ENCODE measurements at regions not wholly inside any gene's neighbourhood (a gene's known extent, or its start where the extent isn't known, plus 50 kb on each side); places are given as distances from the start of the nearest gene placed in this dataset.

GRCh38 chr16:52805559-52806168 lies 247.0 kb downstream of the CHD9NB start:
- H3K27me3 ChIP-seq (ENCODE audit: insufficient read depth, low read length), result no peaks in the 10 kb centered on the region
- no peak overlapping the region for H3K4me3 ChIP-seq (ENCODE audit: low read length in 2 of 2)
- DNase-seq, result no peak
- H3K27ac Mint-ChIP-seq, result no peak overlapping the region
- no peaks in the 10 kb centered on the region for H3K9me3 ChIP-seq (ENCODE audit: control insufficient read depth in 1 of 2, low read length in 2 of 2)
- intact Hi-C loops (cut with micrococcal nuclease), result no loop called here
- H3K4me1 ChIP-seq (ENCODE audit: insufficient read depth, low read length), result no peaks in the 10 kb centered on the region
- no peaks in the 10 kb centered on the region for H3K36me3 ChIP-seq (ENCODE audit: insufficient read depth, low read length)
- ChIA-PET POLR2A (ENCODE audit: partially characterized antibody) (no interaction called here), CTCF (ENCODE audit: partially characterized antibody) (no interaction called here)
- H3K4me3 Mint-ChIP-seq, result no peak overlapping the region
- H3K4me1 Mint-ChIP-seq, result no peaks in the 10 kb centered on the region
- no peaks in the 10 kb centered on the region for H3K36me3 Mint-ChIP-seq
- no peak overlapping the region for H3K27ac ChIP-seq (ENCODE audit: low read depth, low read length)
- peaks cover 0 to 8% (median 6%) of the 10 kb centered on the region in 8 donors for H3K9me3 Mint-ChIP-seq
- H3K27me3 Mint-ChIP-seq, result no peaks in the 10 kb centered on the region

GRCh38 chr16:52800432-52800831 lies 252.3 kb downstream of the CHD9NB start:
- Mint-ChIP-seq H3K27ac (no peak overlapping the region), H3K36me3 (no peaks in the 10 kb centered on the region), H3K27me3 (no peaks in the 10 kb centered on the region), H3K4me1 (no peaks in the 10 kb centered on the region), H3K9me3 (peaks cover 0 to 10% (median 5%) of the 10 kb centered on the region in 8 donors), H3K4me3 (no peak overlapping the region)
- Histone ChIP-seq H3K4me3 (ENCODE audit: low read length in 2 of 2) (no peak overlapping the region), H3K27ac (ENCODE audit: low read depth, low read length) (no peak overlapping the region), H3K27me3 (ENCODE audit: insufficient read depth, low read length) (no peaks in the 10 kb centered on the region), H3K9me3 (ENCODE audit: control insufficient read depth in 1 of 2, low read length in 2 of 2) (no peaks in the 10 kb centered on the region), H3K4me1 (ENCODE audit: insufficient read depth, low read length) (no peaks in the 10 kb centered on the region), H3K36me3 (ENCODE audit: insufficient read depth, low read length) (no peaks in the 10 kb centered on the region)
- intact Hi-C loops (cut with micrococcal nuclease), result no loop called here
- ChIA-PET CTCF (ENCODE audit: partially characterized antibody) (no interaction called here), POLR2A (ENCODE audit: partially characterized antibody) (no interaction called here)
- DNase-seq, result no peak

DNA sequence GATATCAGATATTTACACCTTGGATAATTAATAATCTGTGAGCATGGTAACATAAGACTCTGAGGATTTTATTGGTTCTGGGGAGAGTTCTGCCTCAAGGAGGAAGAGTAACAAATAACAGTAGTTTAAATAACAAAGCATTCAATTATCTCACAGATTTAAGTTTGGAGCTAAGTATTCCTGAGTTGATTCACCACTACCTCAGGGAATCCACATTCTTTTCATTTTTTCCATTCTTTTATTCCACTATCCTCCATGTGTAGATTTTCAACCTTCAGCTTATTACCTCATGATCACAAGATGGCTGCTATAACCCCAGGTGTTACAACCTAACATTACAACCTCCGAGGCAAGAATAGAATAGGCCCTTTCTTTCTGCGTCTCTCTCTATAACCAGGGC lies 252.2 kb upstream of the TOX3 start:
- no peaks in the 10 kb centered on the region for H3K27me3 Mint-ChIP-seq
- no peaks in the 10 kb centered on the region for H3K36me3 Mint-ChIP-seq
- CTCF ChIA-PET (ENCODE audit: partially characterized antibody), result no interaction called here
- no peak for DNase-seq
- H3K27ac Mint-ChIP-seq, result no peak overlapping the region
- no peak overlapping the region for H3K27ac ChIP-seq (ENCODE audit: low read depth, low read length)
- POLR2A ChIA-PET (ENCODE audit: partially characterized antibody), result no interaction called here
- H3K9me3 Mint-ChIP-seq, result peaks cover 0 to 6% (median under 1%) of the 10 kb centered on the region in 8 donors
- H3K27me3 ChIP-seq (ENCODE audit: insufficient read depth, low read length), result no peaks in the 10 kb centered on the region
- H3K9me3 ChIP-seq (ENCODE audit: control insufficient read depth in 1 of 2, low read length in 2 of 2), result no peaks in the 10 kb centered on the region
- no peak overlapping the region for H3K4me3 Mint-ChIP-seq
- no peaks in the 10 kb centered on the region for H3K36me3 ChIP-seq (ENCODE audit: insufficient read depth, low read length)
- no peaks in the 10 kb centered on the region for H3K4me1 ChIP-seq (ENCODE audit: insufficient read depth, low read length)
- H3K4me3 ChIP-seq (ENCODE audit: low read length in 2 of 2), result no peak overlapping the region
- H3K4me1 Mint-ChIP-seq, result no peaks in the 10 kb centered on the region
- intact Hi-C loops (cut with micrococcal nuclease), result no loop called here

DNA sequence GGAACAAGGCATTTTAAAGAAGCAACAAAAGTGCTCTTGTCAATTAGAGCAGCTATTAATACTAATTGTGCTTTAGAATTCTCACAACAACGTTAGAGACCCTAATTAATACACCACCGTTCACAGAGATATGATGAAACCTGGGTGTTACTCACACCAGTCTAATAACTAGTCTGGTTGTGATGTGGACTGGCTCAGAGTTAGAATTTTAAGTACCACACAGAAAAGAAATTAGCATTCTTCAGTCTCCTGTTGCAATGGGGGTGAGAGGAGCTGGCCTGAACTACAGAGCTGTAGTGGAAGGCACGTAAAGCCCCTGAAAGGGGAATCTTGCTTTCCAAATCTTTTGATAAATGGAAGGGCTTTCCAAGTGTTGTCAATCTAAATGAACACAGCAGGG lies 240.8 kb upstream of the TOX3 start:
- no peaks in the 10 kb centered on the region for H3K9me3 ChIP-seq (ENCODE audit: control insufficient read depth in 1 of 2, low read length in 2 of 2)
- ChIA-PET POLR2A (ENCODE audit: partially characterized antibody) (no interaction called here), CTCF (ENCODE audit: partially characterized antibody) (no interaction called here)
- intact Hi-C loops (cut with micrococcal nuclease), result no loop called here
- H3K4me1 ChIP-seq (ENCODE audit: insufficient read depth, low read length), result no peaks in the 10 kb centered on the region
- H3K27me3 ChIP-seq (ENCODE audit: insufficient read depth, low read length), result no peaks in the 10 kb centered on the region
- no peaks in the 10 kb centered on the region for H3K4me1 Mint-ChIP-seq
- H3K4me3 Mint-ChIP-seq, result no peak overlapping the region
- H3K4me3 ChIP-seq (ENCODE audit: low read length in 2 of 2), result no peak overlapping the region
- no peak for DNase-seq
- peaks cover 0 to 5% (median 0%) of the 10 kb centered on the region in 8 donors for H3K9me3 Mint-ChIP-seq
- H3K36me3 Mint-ChIP-seq, result no peaks in the 10 kb centered on the region
- H3K27me3 Mint-ChIP-seq, result no peaks in the 10 kb centered on the region
- H3K27ac Mint-ChIP-seq, result no peak overlapping the region
- H3K36me3 ChIP-seq (ENCODE audit: insufficient read depth, low read length), result no peaks in the 10 kb centered on the region
- H3K27ac ChIP-seq (ENCODE audit: low read depth, low read length), result no peak overlapping the region

DNA sequence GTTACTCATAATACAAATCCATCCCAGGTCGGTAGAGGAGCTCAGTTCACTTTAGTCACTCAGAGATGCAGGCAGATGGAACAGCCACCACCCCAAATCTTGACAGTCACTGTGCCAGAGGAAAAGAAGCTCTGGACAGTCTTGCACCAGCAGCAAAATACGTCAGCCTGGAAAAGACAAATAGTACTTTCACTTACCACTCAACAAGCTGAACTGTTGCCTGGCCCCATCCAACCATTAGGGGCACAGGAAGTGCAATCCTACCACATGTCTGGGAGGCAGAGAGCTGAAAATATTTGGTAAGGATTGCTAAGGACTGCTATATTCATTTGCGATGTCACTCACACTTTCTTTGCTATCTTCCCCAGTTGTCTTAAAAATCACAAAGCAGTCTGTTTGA lies 239.1 kb upstream of the TOX3 start:
- DNase-seq, result no peak
- intact Hi-C loops (cut with micrococcal nuclease), result no loop called here
- Mint-ChIP-seq H3K27me3 (no peaks in the 10 kb centered on the region), H3K4me1 (no peaks in the 10 kb centered on the region), H3K4me3 (no peak overlapping the region), H3K27ac (no peak overlapping the region), H3K36me3 (no peaks in the 10 kb centered on the region), H3K9me3 (peaks cover 0 to 8% (median 0%) of the 10 kb centered on the region in 8 donors)
- Histone ChIP-seq H3K27ac (ENCODE audit: low read depth, low read length) (no peak overlapping the region), H3K9me3 (ENCODE audit: control insufficient read depth in 1 of 2, low read length in 2 of 2) (no peaks in the 10 kb centered on the region), H3K27me3 (ENCODE audit: insufficient read depth, low read length) (no peaks in the 10 kb centered on the region), H3K4me1 (ENCODE audit: insufficient read depth, low read length) (no peaks in the 10 kb centered on the region), H3K36me3 (ENCODE audit: insufficient read depth, low read length) (no peaks in the 10 kb centered on the region), H3K4me3 (ENCODE audit: low read length in 2 of 2) (no peak overlapping the region)
- POLR2A ChIA-PET (ENCODE audit: partially characterized antibody), result no interaction called here
- CTCF ChIA-PET (ENCODE audit: partially characterized antibody), result no interaction called here

DNA sequence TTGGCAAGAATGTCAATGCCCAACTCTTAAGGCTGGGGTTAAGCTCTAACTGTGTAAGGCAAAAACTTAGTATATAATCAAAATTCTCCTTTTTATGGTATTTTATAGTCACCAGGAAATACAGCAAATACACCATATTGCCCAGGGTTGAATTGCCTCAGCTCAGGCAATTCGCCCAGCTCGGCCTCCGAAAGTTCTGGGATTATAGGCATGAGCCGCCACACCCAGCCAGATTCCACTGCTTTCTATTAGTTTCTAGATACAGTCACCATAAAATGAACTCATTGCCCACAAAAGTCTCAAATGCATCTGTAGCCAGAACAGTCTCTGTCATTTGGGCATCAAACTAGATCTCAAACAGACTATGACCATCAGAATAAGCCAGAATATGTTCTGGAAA lies 238.7 kb upstream of the TOX3 start:
- Mint-ChIP-seq H3K4me1 (no peaks in the 10 kb centered on the region), H3K9me3 (peaks cover 0 to 8% (median 0%) of the 10 kb centered on the region in 8 donors), H3K4me3 (no peak overlapping the region), H3K27ac (no peak overlapping the region), H3K27me3 (no peaks in the 10 kb centered on the region), H3K36me3 (no peaks in the 10 kb centered on the region)
- Histone ChIP-seq H3K36me3 (ENCODE audit: insufficient read depth, low read length) (no peaks in the 10 kb centered on the region), H3K4me3 (ENCODE audit: low read length in 2 of 2) (no peak overlapping the region), H3K27me3 (ENCODE audit: insufficient read depth, low read length) (no peaks in the 10 kb centered on the region), H3K4me1 (ENCODE audit: insufficient read depth, low read length) (no peaks in the 10 kb centered on the region), H3K9me3 (ENCODE audit: control insufficient read depth in 1 of 2, low read length in 2 of 2) (no peaks in the 10 kb centered on the region), H3K27ac (ENCODE audit: low read depth, low read length) (no peak overlapping the region)
- intact Hi-C loops (cut with micrococcal nuclease), result no loop called here
- CTCF ChIA-PET (ENCODE audit: partially characterized antibody), result no interaction called here
- POLR2A ChIA-PET (ENCODE audit: partially characterized antibody), result no interaction called here
- no peak for DNase-seq

- CTCF ChIA-PET (ENCODE audit: partially characterized antibody), result no interaction called here
- H3K9me3 ChIP-seq (ENCODE audit: control insufficient read depth in 1 of 2, low read length in 2 of 2), result no peaks in the 10 kb centered on the region
- POLR2A ChIA-PET (ENCODE audit: partially characterized antibody), result no interaction called here
- H3K27me3 Mint-ChIP-seq, result no peaks in the 10 kb centered on the region
- intact Hi-C loops (cut with micrococcal nuclease), result no loop called here
- H3K27ac ChIP-seq (ENCODE audit: low read depth, low read length), result no peak overlapping the region
- H3K4me1 ChIP-seq (ENCODE audit: insufficient read depth, low read length), result no peaks in the 10 kb centered on the region
- no peaks in the 10 kb centered on the region for H3K36me3 ChIP-seq (ENCODE audit: insufficient read depth, low read length)
- no peak overlapping the region for H3K4me3 ChIP-seq (ENCODE audit: low read length in 2 of 2)
- H3K4me3 Mint-ChIP-seq, result no peak overlapping the region
- no peak overlapping the region for H3K27ac Mint-ChIP-seq
- H3K9me3 Mint-ChIP-seq, result peaks cover 0 to 8% (median 0%) of the 10 kb centered on the region in 8 donors
- DNase-seq, result no peak
- no peaks in the 10 kb centered on the region for H3K36me3 Mint-ChIP-seq
- H3K27me3 ChIP-seq (ENCODE audit: insufficient read depth, low read length), result no peaks in the 10 kb centered on the region
- no peaks in the 10 kb centered on the region for H3K4me1 Mint-ChIP-seq
Observed at GRCh38 chr16:52783616-52784015, 236.7 kb upstream of the TOX3 start.
